Progenitor cell of endocrine pancreas (in vitro differentiated cells): ENCODE measurements at regions not wholly inside any gene's neighbourhood (a gene's known extent, or its start where the extent isn't known, plus 50 kb on each side); places are given as distances from the start of the nearest gene placed in this dataset.
A peak's percentile ranks its signal among the peaks of the same experiment; 100 is the strongest.

Experiments
- DNase-seq: peaks from one replicate; pipeline ENCODE4 v3.0.0; 2021; ENCODE audit warnings: low spot score; ENCODE audit not compliant: unreplicated experiment
- H3K27ac Mint-ChIP-seq: 2 replicates; pipeline ENCODE4 v1.8.0; 2021; ENCODE audit warnings: mild to moderate bottlenecking, moderate library complexity, mixed read lengths
- H3K27me3 Mint-ChIP-seq: 2 replicates; pipeline ENCODE4 v1.8.0; 2021; ENCODE audit warnings: mixed read lengths
- H3K36me3 Mint-ChIP-seq: 2 replicates; pipeline ENCODE4 v1.8.0; 2022; ENCODE audit warnings: mixed read lengths; ENCODE audit not compliant: insufficient read depth
- H3K4me1 Mint-ChIP-seq: 2 replicates; pipeline ENCODE4 v1.8.0; 2021; ENCODE audit warnings: low read depth, mixed read lengths
- H3K4me3 Mint-ChIP-seq: 2 replicates; pipeline ENCODE4 v1.8.0; 2021; ENCODE audit warnings: low read depth, mild to moderate bottlenecking, moderate library complexity, mixed read lengths
- H3K9me3 Mint-ChIP-seq: 2 replicates; pipeline ENCODE4 v1.8.0; 2021; ENCODE audit warnings: low read depth, mixed read lengths
- TF ChIP-seq, protein P1 (sequence below): fragments of 200-600 bp; sonication (generic); IDR thresholded peaks from one replicate; pipeline ENCODE4 v1.5.0; 2021; ENCODE audit warnings: antibody characterized with exemption, mild to moderate bottlenecking; ENCODE audit not compliant: unreplicated experiment

- Mint-ChIP-seq H3K9me3 (no peaks in the 10 kb centered on the region), H3K36me3 (no peaks in the 10 kb centered on the region), H3K4me3 (no peak overlapping the region), H3K27ac (no peak overlapping the region), H3K4me1 (peaks cover 8% of the 10 kb centered on the region), H3K27me3 (no peaks in the 10 kb centered on the region)
- TF ChIP-seq, protein P1, sequence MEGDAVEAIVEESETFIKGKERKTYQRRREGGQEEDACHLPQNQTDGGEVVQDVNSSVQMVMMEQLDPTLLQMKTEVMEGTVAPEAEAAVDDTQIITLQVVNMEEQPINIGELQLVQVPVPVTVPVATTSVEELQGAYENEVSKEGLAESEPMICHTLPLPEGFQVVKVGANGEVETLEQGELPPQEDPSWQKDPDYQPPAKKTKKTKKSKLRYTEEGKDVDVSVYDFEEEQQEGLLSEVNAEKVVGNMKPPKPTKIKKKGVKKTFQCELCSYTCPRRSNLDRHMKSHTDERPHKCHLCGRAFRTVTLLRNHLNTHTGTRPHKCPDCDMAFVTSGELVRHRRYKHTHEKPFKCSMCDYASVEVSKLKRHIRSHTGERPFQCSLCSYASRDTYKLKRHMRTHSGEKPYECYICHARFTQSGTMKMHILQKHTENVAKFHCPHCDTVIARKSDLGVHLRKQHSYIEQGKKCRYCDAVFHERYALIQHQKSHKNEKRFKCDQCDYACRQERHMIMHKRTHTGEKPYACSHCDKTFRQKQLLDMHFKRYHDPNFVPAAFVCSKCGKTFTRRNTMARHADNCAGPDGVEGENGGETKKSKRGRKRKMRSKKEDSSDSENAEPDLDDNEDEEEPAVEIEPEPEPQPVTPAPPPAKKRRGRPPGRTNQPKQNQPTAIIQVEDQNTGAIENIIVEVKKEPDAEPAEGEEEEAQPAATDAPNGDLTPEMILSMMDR, result no peak
- no peak for DNase-seq
Measured at GRCh38 chr2:211084352-211084751, 528.0 kb downstream of the CPS1 start.

- H3K9me3 Mint-ChIP-seq, result no peaks in the 10 kb centered on the region
- TF ChIP-seq, protein P1, result peak; percentile 77
- no peak overlapping the region for H3K27ac Mint-ChIP-seq
- H3K36me3 Mint-ChIP-seq, result no peaks in the 10 kb centered on the region
- no peak for DNase-seq
- no peaks in the 10 kb centered on the region for H3K27me3 Mint-ChIP-seq
- H3K4me3 Mint-ChIP-seq, result no peak overlapping the region
- peaks cover 8% of the 10 kb centered on the region for H3K4me1 Mint-ChIP-seq
Measured at GRCh38 chr2:211085056-211085680, 528.8 kb downstream of the CPS1 start.

- Mint-ChIP-seq H3K36me3 (no peaks in the 10 kb centered on the region), H3K27me3 (no peaks in the 10 kb centered on the region), H3K4me3 (no peak overlapping the region), H3K27ac (no peak overlapping the region), H3K4me1 (peaks cover 8% of the 10 kb centered on the region), H3K9me3 (no peaks in the 10 kb centered on the region)
- TF ChIP-seq, protein P1, result no peak
- DNase-seq, result no peak
Measured at GRCh38 chr2:211086049-211086448, 529.6 kb downstream of the CPS1 start.

GRCh38 chr2:211089127-211089526 lies 532.7 kb downstream of the CPS1 start:
- H3K36me3 Mint-ChIP-seq, result no peaks in the 10 kb centered on the region
- DNase-seq, result no peak
- TF ChIP-seq, protein P1, result no peak
- no peak overlapping the region for H3K27ac Mint-ChIP-seq
- H3K9me3 Mint-ChIP-seq, result no peaks in the 10 kb centered on the region
- H3K4me1 Mint-ChIP-seq, result peaks cover 8% of the 10 kb centered on the region
- H3K4me3 Mint-ChIP-seq, result no peak overlapping the region
- no peaks in the 10 kb centered on the region for H3K27me3 Mint-ChIP-seq

- TF ChIP-seq, protein P1, result peak; percentile 57
- DNase-seq, result no peak
- Mint-ChIP-seq H3K27me3 (no peaks in the 10 kb centered on the region), H3K36me3 (peaks cover 2% of the 10 kb centered on the region), H3K9me3 (peaks cover 12% of the 10 kb centered on the region), H3K4me3 (no peak overlapping the region), H3K4me1 (no peaks in the 10 kb centered on the region), H3K27ac (no peak overlapping the region)
Measured at GRCh38 chr2:211093743-211094303, 537.4 kb downstream of the CPS1 start.
